Superior temporal gyrus (tissue), 1 donor: ENCODE measurements at regions not wholly inside any gene's neighbourhood (a gene's known extent, or its start where the extent isn't known, plus 50 kb on each side); places are given as distances from the start of the nearest gene placed in this dataset.

Source experiments
- DNase-seq: peaks from one replicate; pipeline ENCODE4 v3.0.0-alpha.2; 2016; ENCODE audit errors: extremely low spot score

GRCh38 chr11:97955595-97955994, 1065.2 kb upstream of the CNTN5 start:
- no peak for DNase-seq

GRCh38 chr11:97956904-97957303, 1063.8 kb upstream of the CNTN5 start:
- DNase-seq, result no peak

- DNase-seq, result no peak
Measured at GRCh38 chr11:97961431-97961830, 1059.3 kb upstream of the CNTN5 start.

- DNase-seq, result no peak
Measured at GRCh38 chr11:97962758-97963157, 1058.0 kb upstream of the CNTN5 start.

GRCh38 chr11:97963528-97964331, 1057.0 kb upstream of the CNTN5 start:
- DNase-seq, result no peak

GRCh38 chr11:97964332-97965004, 1056.3 kb upstream of the CNTN5 start:
- no peak for DNase-seq

- DNase-seq, result no peak
Measured at GRCh38 chr11:97965849-97966646, 1054.7 kb upstream of the CNTN5 start.

GRCh38 chr11:97966901-97967300, 1053.8 kb upstream of the CNTN5 start:
- DNase-seq, result no peak

GRCh38 chr11:97968071-97968470, 1052.7 kb upstream of the CNTN5 start:
- no peak for DNase-seq

GRCh38 chr11:97972731-97973130, 1048.0 kb upstream of the CNTN5 start:
- DNase-seq, result no peak

GRCh38 chr11:97973352-97973857, 1047.3 kb upstream of the CNTN5 start:
- DNase-seq, result no peak

GRCh38 chr11:97974798-97975498, 1045.8 kb upstream of the CNTN5 start:
- no peak for DNase-seq

GRCh38 chr11:97977726-97978125, 1043.0 kb upstream of the CNTN5 start:
- DNase-seq, result no peak

GRCh38 chr11:97979741-97980140, 1041.0 kb upstream of the CNTN5 start:
- no peak for DNase-seq

GRCh38 chr11:97982512-97982911, 1038.2 kb upstream of the CNTN5 start:
- DNase-seq, result no peak

GRCh38 chr11:97989121-97989520, 1031.6 kb upstream of the CNTN5 start:
- DNase-seq, result no peak

- DNase-seq, result no peak
Measured at GRCh38 chr11:97990162-97990920, 1030.4 kb upstream of the CNTN5 start.

GRCh38 chr11:97993562-97993961, 1027.2 kb upstream of the CNTN5 start:
- no peak for DNase-seq

- DNase-seq, result no peak
Measured at GRCh38 chr11:97995874-97996273, 1024.9 kb upstream of the CNTN5 start.

GRCh38 chr11:97996762-97997161, 1024.0 kb upstream of the CNTN5 start:
- DNase-seq, result no peak
